ENCODE measurements at regions not wholly inside any gene's neighbourhood (a gene's known extent, or its start where the extent isn't known, plus 50 kb on each side); places are given as distances from the start of the nearest gene placed in this dataset.

- DNase-seq = no peak
Observed at GRCh38 chr10:83572036-83572435, 567.3 kb upstream of the GHITM start.

GRCh38 chr10:83574770-83575169, 564.5 kb upstream of the GHITM start:
- DNase-seq = no peak

GRCh38 chr10:83577421-83577820, 561.9 kb upstream of the GHITM start:
- DNase-seq = no peak

GRCh38 chr10:83580373-83581012, 558.8 kb upstream of the GHITM start:
- no peak for DNase-seq

- no peak for DNase-seq
Observed at GRCh38 chr10:83582407-83583095, 556.8 kb upstream of the GHITM start.

GRCh38 chr10:83585686-83586085, 553.6 kb upstream of the GHITM start:
- DNase-seq = no peak

GRCh38 chr10:83592337-83592935, 546.9 kb upstream of the GHITM start:
- DNase-seq = no peak

- DNase-seq = no peak
Observed at GRCh38 chr10:83603708-83604107, 535.6 kb upstream of the GHITM start.

- no peak for DNase-seq
Observed at GRCh38 chr10:83605783-83606630, 533.3 kb upstream of the GHITM start.

GRCh38 chr10:83607959-83608745, 531.2 kb upstream of the GHITM start:
- no peak for DNase-seq

GRCh38 chr10:83612050-83612449, 527.3 kb upstream of the GHITM start:
- no peak for DNase-seq

- DNase-seq = no peak
Observed at GRCh38 chr10:83612746-83613145, 526.6 kb upstream of the GHITM start.

GRCh38 chr10:83617172-83617571, 522.1 kb upstream of the GHITM start:
- no peak for DNase-seq

GRCh38 chr10:83617692-83618545, 521.4 kb upstream of the GHITM start:
- no peak for DNase-seq

- DNase-seq = no peak
Observed at GRCh38 chr10:83625831-83626360, 513.4 kb upstream of the GHITM start.

GRCh38 chr10:83632701-83633100, 506.6 kb upstream of the GHITM start:
- DNase-seq = no peak

- DNase-seq = no peak
Observed at GRCh38 chr10:83633547-83633946, 505.8 kb upstream of the GHITM start.

- no peak for DNase-seq
Observed at GRCh38 chr10:83636826-83637225, 502.5 kb upstream of the GHITM start.

- DNase-seq = no peak
Observed at GRCh38 chr10:83647526-83647925, 491.8 kb upstream of the GHITM start.

GRCh38 chr10:83648201-83648600, 491.1 kb upstream of the GHITM start:
- DNase-seq = no peak
